ENCODE measurements at regions not wholly inside any gene's neighbourhood (a gene's known extent, or its start where the extent isn't known, plus 50 kb on each side); places are given as distances from the start of the nearest gene placed in this dataset.

GRCh38 chrX:77200663-77201062 is 246.5 kb upstream of the FGF16 start:
- no peak overlapping the region for H3K4me2 ChIP-seq (ENCODE audit: low read depth, low read length)
- H3K9me1 ChIP-seq (ENCODE audit: insufficient read depth, low read length), result no peaks in the 10 kb centered on the region
- H3K56ac ChIP-seq (ENCODE audit: extremely low read depth, insufficient read depth, low read length), result no peak overlapping the region
- no peak overlapping the region for H4K91ac ChIP-seq (ENCODE audit: insufficient read depth, low read depth, low read length)
- H2BK20ac ChIP-seq (ENCODE audit: low read depth, low read length), result no peak overlapping the region
- dilution Hi-C loops (cut with HindIII; ENCODE audit: low sequenced_read_pairs, unreplicated experiment), result no loop called here
- TF ChIP-seq BHLHE40 (IDR thresholded peaks at IDR 0.05; ENCODE audit: low read depth, low read length) (no peak), RCOR1 (IDR thresholded peaks at IDR 0.05; ENCODE audit: insufficient replicate concordance, low read length) (no peak), FOS (IDR thresholded peaks at IDR 0.05; ENCODE audit: low read depth, low read length) (no peak), MXI1 (IDR thresholded peaks at IDR 0.05; ENCODE audit: borderline replicate concordance, low read depth, low read length) (no peak), CTCF (conservative IDR thresholded peaks at IDR 0.05; ENCODE audit: low read depth, low read length) (no peak), SMC3 (IDR thresholded peaks at IDR 0.05; ENCODE audit: low read depth, low read length) (no peak), RFX5 (IDR thresholded peaks at IDR 0.05; ENCODE audit: low read depth, low read length) (no peak)
- no peak overlapping the region for H2AFZ ChIP-seq (replicated peaks; ENCODE audit: low read length, poor library complexity)
- no CpG with 5 or more reads among the region's 4 CpGs for WGBS, 2 experiments (ENCODE audit: extremely low coverage in 2 of 2, insufficient read length in 1 of 2)
- H2AK9ac ChIP-seq (replicated peaks; ENCODE audit: low read depth, low read length, poor library complexity), result no peak overlapping the region
- H4K20me1 ChIP-seq (ENCODE audit: insufficient read depth, low read length), result no peaks in the 10 kb centered on the region
- H3K9me3 ChIP-seq (ENCODE audit: control insufficient read depth, insufficient read depth, low read length), result no peaks in the 10 kb centered on the region
- H3K4me1 ChIP-seq (ENCODE audit: control insufficient read depth, insufficient read depth, low read length), result no peaks in the 10 kb centered on the region
- no peak overlapping the region for H3K27ac ChIP-seq (ENCODE audit: insufficient read depth, low read length)
- H2BK5ac ChIP-seq (ENCODE audit: low read depth, low read length, poor library complexity, severe bottlenecking), result no peak overlapping the region
- no TSS peak for BruUV-seq (replicated peaks)
- no peak overlapping the region for H4K8ac ChIP-seq (ENCODE audit: low read depth in 2 of 2, low read length in 2 of 2)
- H3K4me3 ChIP-seq (ENCODE audit: insufficient read depth, low read depth, low read length), result no peak overlapping the region
- H3K27me3 ChIP-seq (ENCODE audit: control insufficient read depth, insufficient read depth, low read length), result no peaks in the 10 kb centered on the region
- ATAC-seq (ENCODE audit: low read depth) (no peak), DNase-seq (no peak)
- H3K79me1 ChIP-seq (ENCODE audit: low read depth in 1 of 2, low read length in 2 of 2), result no peaks in the 10 kb centered on the region
- no peak overlapping the region for H2AK5ac ChIP-seq (ENCODE audit: low read depth, low read length)
- no peak overlapping the region for H3K9ac ChIP-seq (ENCODE audit: low read depth, low read length)
- no peak overlapping the region for H2BK120ac ChIP-seq (ENCODE audit: low read depth, low read length)
- H2BK15ac ChIP-seq (ENCODE audit: low read depth, low read length), result no peak overlapping the region
- no peak overlapping the region for H4K5ac ChIP-seq (ENCODE audit: low read depth, low read length)
- H3K36me3 ChIP-seq (ENCODE audit: control insufficient read depth, insufficient read depth, low read length), result no peaks in the 10 kb centered on the region
- H3K14ac ChIP-seq (replicated peaks; ENCODE audit: low read depth, low read length), result no peak overlapping the region
- CTCF ChIA-PET, result no interaction called here
- in situ Hi-C loops (cut with MboI; ENCODE audit: low sequenced_read_pairs), result no loop called here
- intact Hi-C loops (cut with micrococcal nuclease), result no loop called here
- H3K18ac ChIP-seq (ENCODE audit: low read depth, low read length), result no peak overlapping the region
- H3K23ac ChIP-seq (ENCODE audit: low read depth, low read length), result no peak overlapping the region
- no peak overlapping the region for H3K4ac ChIP-seq (ENCODE audit: low read depth, low read length)
- POLR2A ChIA-PET (ENCODE audit: unreplicated experiment), result no interaction called here

All from IMR-90 (cell line).